ENCODE measurements at regions not wholly inside any gene's neighbourhood (a gene's known extent, or its start where the extent isn't known, plus 50 kb on each side); places are given as distances from the start of the nearest gene placed in this dataset.

GRCh38 chr2:84278386-84278785, 180.7 kb downstream of the SUCLG1 start:
- H3K4me3 ChIP-seq: no peak overlapping the region
- TF ChIP-seq, protein P1, sequence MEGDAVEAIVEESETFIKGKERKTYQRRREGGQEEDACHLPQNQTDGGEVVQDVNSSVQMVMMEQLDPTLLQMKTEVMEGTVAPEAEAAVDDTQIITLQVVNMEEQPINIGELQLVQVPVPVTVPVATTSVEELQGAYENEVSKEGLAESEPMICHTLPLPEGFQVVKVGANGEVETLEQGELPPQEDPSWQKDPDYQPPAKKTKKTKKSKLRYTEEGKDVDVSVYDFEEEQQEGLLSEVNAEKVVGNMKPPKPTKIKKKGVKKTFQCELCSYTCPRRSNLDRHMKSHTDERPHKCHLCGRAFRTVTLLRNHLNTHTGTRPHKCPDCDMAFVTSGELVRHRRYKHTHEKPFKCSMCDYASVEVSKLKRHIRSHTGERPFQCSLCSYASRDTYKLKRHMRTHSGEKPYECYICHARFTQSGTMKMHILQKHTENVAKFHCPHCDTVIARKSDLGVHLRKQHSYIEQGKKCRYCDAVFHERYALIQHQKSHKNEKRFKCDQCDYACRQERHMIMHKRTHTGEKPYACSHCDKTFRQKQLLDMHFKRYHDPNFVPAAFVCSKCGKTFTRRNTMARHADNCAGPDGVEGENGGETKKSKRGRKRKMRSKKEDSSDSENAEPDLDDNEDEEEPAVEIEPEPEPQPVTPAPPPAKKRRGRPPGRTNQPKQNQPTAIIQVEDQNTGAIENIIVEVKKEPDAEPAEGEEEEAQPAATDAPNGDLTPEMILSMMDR (IDR thresholded peaks at IDR 0.05): no peak
- no peak overlapping the region for H3K27ac ChIP-seq
- DNase-seq (ENCODE audit: low spot score): no peak

- no peak overlapping the region for H3K27ac ChIP-seq
- TF ChIP-seq, protein P1 (IDR thresholded peaks at IDR 0.05): no peak
- DNase-seq (ENCODE audit: low spot score): no peak
Observed at GRCh38 chr2:84276590-84277255, 182.4 kb downstream of the SUCLG1 start.

GRCh38 chr2:84273406-84273805, 185.7 kb downstream of the SUCLG1 start:
- H3K4me3 ChIP-seq: no peak overlapping the region
- DNase-seq (ENCODE audit: low spot score): no peak
- TF ChIP-seq, protein P1 (IDR thresholded peaks at IDR 0.05): no peak
- H3K27ac ChIP-seq: no peak overlapping the region

More at GRCh38 chr2:84276590-84277255, 182.4 kb downstream of the SUCLG1 start:
- no peak overlapping the region for H3K4me3 ChIP-seq

- no peak for DNase-seq (ENCODE audit: low spot score)
- Histone ChIP-seq H3K27ac (no peak overlapping the region), H3K4me3 (no peak overlapping the region)
- TF ChIP-seq, protein P1 (IDR thresholded peaks at IDR 0.05): no peak
Observed at GRCh38 chr2:84271977-84272376, 187.1 kb downstream of the SUCLG1 start.

- TF ChIP-seq, protein P1 (IDR thresholded peaks at IDR 0.05): no peak
- no peak for DNase-seq (ENCODE audit: low spot score)
- no peak overlapping the region for H3K4me3 ChIP-seq
Observed at GRCh38 chr2:84257831-84258230, 201.2 kb downstream of the SUCLG1 start.

GRCh38 chr2:84251651-84252302, 207.3 kb downstream of the SUCLG1 start:
- TF ChIP-seq, protein P1 (IDR thresholded peaks at IDR 0.05): no peak
- H3K4me3 ChIP-seq: no peak overlapping the region
- H3K27ac ChIP-seq: no peak overlapping the region
- no peak for DNase-seq (ENCODE audit: low spot score)

More at GRCh38 chr2:84257831-84258230, 201.2 kb downstream of the SUCLG1 start:
- H3K27ac ChIP-seq: no peak overlapping the region

DNA sequence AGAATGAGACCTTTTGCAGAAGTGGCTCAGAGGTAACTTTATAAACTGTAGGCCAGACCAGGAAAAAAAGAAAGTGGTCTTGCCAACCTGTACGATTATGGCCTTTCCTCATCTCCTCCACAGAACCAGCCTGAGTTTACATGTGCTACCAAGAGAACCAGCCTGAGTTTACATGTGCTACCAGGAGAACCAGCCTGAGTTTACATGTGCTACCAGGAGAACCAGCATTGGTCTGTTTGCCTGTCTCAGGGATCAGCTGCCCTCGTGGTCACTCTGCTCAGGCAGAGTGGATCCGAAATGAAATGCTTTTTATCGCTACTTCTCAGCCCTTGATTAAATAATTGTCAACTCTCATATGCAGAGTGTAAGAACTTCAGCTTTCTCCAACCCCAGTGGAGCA, 209.9 kb downstream of the SUCLG1 start:
- H3K27ac ChIP-seq: no peak overlapping the region
- H3K4me3 ChIP-seq: no peak overlapping the region
- TF ChIP-seq, protein P1 (IDR thresholded peaks at IDR 0.05): no peak
- DNase-seq (ENCODE audit: low spot score): no peak

Data from coronary artery (tissue), 2 donors.